ENCODE measurements at regions not wholly inside any gene's neighbourhood (a gene's known extent, or its start where the extent isn't known, plus 50 kb on each side); places are given as distances from the start of the nearest gene placed in this dataset.
A peak's percentile ranks its signal among the peaks of the same experiment; 100 is the strongest.

DNA sequence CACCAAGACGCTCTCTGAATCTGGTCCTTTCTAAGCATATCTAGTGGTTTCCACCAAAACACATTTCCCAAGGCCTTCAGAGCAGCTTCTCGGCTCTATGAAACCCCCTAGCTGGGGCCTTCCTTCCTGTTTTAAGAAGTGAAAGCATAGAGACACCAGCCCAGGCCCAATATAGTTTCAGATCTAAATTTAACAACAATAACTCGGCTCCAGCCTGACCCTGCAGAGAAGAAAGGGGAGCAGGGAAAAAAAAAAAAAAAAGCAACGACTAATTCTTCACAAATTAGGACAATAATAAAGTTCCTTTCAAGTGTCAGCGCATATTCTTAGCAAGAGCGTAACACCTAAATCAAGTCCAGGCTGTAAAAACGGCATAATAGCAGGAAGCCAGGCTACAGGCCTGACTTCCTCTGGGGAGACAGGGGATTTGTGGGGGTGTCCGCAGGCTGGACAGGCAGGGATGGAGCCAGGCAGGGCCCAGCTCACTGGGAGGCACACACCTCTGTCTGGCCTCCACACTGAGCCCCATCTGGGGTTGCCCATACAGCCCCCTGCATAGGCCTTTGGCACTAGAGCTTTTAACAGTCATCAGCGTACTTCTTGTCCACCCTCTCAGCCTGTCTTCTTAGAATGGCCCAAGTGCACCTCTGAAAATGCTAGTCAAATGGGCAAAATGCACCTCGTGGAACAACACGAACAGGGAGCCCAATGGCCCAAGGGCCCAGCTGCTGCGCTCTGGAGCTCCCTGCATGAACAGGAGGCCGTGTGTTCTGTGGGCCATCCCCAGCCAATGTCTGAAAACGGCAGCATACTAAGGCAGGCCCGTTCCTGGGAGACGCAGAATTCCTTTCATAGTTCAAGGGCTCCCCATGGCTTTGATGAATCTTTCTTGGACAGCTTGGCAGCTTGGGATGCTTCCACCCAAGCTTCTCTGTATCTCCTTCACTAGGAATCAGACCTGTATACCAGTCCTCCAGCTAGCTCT lies 772.9 kb downstream of the MED13L start:
- DNase-seq (ENCODE audit: low read depth in 2 of 2), result no peak
- TF ChIP-seq, protein P1, sequence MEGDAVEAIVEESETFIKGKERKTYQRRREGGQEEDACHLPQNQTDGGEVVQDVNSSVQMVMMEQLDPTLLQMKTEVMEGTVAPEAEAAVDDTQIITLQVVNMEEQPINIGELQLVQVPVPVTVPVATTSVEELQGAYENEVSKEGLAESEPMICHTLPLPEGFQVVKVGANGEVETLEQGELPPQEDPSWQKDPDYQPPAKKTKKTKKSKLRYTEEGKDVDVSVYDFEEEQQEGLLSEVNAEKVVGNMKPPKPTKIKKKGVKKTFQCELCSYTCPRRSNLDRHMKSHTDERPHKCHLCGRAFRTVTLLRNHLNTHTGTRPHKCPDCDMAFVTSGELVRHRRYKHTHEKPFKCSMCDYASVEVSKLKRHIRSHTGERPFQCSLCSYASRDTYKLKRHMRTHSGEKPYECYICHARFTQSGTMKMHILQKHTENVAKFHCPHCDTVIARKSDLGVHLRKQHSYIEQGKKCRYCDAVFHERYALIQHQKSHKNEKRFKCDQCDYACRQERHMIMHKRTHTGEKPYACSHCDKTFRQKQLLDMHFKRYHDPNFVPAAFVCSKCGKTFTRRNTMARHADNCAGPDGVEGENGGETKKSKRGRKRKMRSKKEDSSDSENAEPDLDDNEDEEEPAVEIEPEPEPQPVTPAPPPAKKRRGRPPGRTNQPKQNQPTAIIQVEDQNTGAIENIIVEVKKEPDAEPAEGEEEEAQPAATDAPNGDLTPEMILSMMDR (conservative IDR thresholded peaks at IDR 0.05 in 1 of 2, IDR thresholded peaks at IDR 0.05 in 1 of 2; ENCODE audit: low read depth in 1 of 2, low read length in 2 of 2), result no peak
- no peak for TF ChIP-seq EZH2 (IDR thresholded peaks at IDR 0.05; ENCODE audit: low read length, missing control alignments)
- Histone ChIP-seq H3K27me3 (ENCODE audit: control insufficient read depth, insufficient read depth, low read length) (no peaks in the 10 kb centered on the region), H3K9ac (ENCODE audit: insufficient read depth, low read length) (no peak overlapping the region), H3K4me3 (replicated peaks in 1 of 4; ENCODE audit: control extremely low read depth in 1 of 4, insufficient read depth in 1 of 4, low read depth in 3 of 4, low read length in 4 of 4) (no peak overlapping the region), H4K20me1 (ENCODE audit: control insufficient read depth, extremely low read depth, insufficient read depth, low read length) (no peaks in the 10 kb centered on the region), H3K79me2 (ENCODE audit: control insufficient read depth, insufficient read depth, low read length) (no peaks in the 10 kb centered on the region), H3K4me2 (ENCODE audit: extremely low read depth, insufficient read depth, low read length) (no peak overlapping the region), H3K36me3 (ENCODE audit: control insufficient read depth, insufficient read depth, low read length) (no peaks in the 10 kb centered on the region), H3K9me3 (ENCODE audit: control insufficient read depth, insufficient read depth, low read depth, low read length) (no peaks in the 10 kb centered on the region), H2AFZ (ENCODE audit: low read length) (no peak overlapping the region), H3K4me1 (ENCODE audit: control insufficient read depth, extremely low read depth, insufficient read depth, low read length) (no peaks in the 10 kb centered on the region), H3K27ac (ENCODE audit: insufficient read depth, low read length) (no peak overlapping the region)

DNA sequence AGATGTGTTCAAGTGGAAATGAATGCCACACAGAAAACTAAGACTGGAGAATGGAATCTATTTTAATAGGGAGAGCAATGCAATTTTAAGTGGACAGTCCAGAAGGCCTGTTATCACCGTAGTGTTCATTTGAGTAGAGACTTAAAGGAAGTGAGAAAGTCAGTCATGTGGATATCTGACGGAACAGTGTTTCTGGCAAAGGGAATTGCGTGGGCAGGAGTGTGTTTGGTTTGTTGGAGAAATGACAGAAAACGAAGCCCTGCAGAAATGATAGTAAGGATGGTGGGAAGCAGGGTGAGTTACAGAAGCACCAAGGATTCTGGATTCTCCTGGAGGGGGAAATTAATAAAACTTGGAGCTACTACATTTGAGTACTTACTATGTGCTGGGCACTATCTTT lies 776.6 kb downstream of the MED13L start:
- no peak overlapping the region for H3K4me2 ChIP-seq (ENCODE audit: extremely low read depth, insufficient read depth, low read length)
- H3K36me3 ChIP-seq (ENCODE audit: control insufficient read depth, insufficient read depth, low read length), result no peaks in the 10 kb centered on the region
- no peaks in the 10 kb centered on the region for H4K20me1 ChIP-seq (ENCODE audit: control insufficient read depth, extremely low read depth, insufficient read depth, low read length)
- TF ChIP-seq EZH2 (IDR thresholded peaks at IDR 0.05; ENCODE audit: low read length, missing control alignments), result no peak
- TF ChIP-seq, protein P1 (conservative IDR thresholded peaks at IDR 0.05 in 1 of 2, IDR thresholded peaks at IDR 0.05 in 1 of 2; ENCODE audit: low read depth in 1 of 2, low read length in 2 of 2), result no peak
- DNase-seq (ENCODE audit: low read depth in 2 of 2), result peak in 1 of 2 donors; percentile 5
- no peak overlapping the region for H3K27ac ChIP-seq (ENCODE audit: insufficient read depth, low read length)
- H3K9me3 ChIP-seq (ENCODE audit: control insufficient read depth, insufficient read depth, low read depth, low read length), result no peaks in the 10 kb centered on the region
- H3K4me1 ChIP-seq (ENCODE audit: control insufficient read depth, extremely low read depth, insufficient read depth, low read length), result no peaks in the 10 kb centered on the region
- H3K27me3 ChIP-seq (ENCODE audit: control insufficient read depth, insufficient read depth, low read length), result no peaks in the 10 kb centered on the region
- no peak overlapping the region for H3K9ac ChIP-seq (ENCODE audit: insufficient read depth, low read length)
- H2AFZ ChIP-seq (ENCODE audit: low read length), result no peak overlapping the region
- H3K4me3 ChIP-seq (replicated peaks in 1 of 4; ENCODE audit: control extremely low read depth in 1 of 4, insufficient read depth in 1 of 4, low read depth in 3 of 4, low read length in 4 of 4), result no peak overlapping the region
- no peaks in the 10 kb centered on the region for H3K79me2 ChIP-seq (ENCODE audit: control insufficient read depth, insufficient read depth, low read length)

DNA sequence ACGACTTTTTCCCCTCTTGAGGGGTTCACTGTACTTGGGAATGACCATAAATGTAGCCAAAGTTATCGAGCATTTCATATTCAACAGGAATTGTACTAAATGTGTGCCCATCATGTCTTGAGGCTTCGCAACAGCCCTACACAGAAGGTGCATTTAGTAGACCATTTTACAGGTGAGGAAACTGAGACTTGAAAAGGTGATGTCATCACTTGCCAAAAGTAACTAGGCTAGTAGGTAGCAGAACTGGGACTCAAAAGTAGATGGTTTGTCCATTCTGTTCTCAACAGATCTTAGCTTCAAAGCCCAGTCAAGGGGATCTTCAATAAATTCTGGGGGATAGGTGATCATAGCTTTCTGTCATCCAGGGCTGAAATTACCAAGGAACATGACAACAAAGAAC lies 782.2 kb downstream of the MED13L start:
- no peak overlapping the region for H3K9ac ChIP-seq (ENCODE audit: insufficient read depth, low read length)
- no peak for TF ChIP-seq EZH2 (IDR thresholded peaks at IDR 0.05; ENCODE audit: low read length, missing control alignments)
- TF ChIP-seq, protein P1 (conservative IDR thresholded peaks at IDR 0.05 in 1 of 2, IDR thresholded peaks at IDR 0.05 in 1 of 2; ENCODE audit: low read depth in 1 of 2, low read length in 2 of 2), result no peak

More for the DNA sequence above, 782.2 kb downstream of the MED13L start:
- Histone ChIP-seq H2AFZ (ENCODE audit: low read length) (no peak overlapping the region), H3K27ac (ENCODE audit: insufficient read depth, low read length) (no peak overlapping the region), H3K36me3 (ENCODE audit: control insufficient read depth, insufficient read depth, low read length) (no peaks in the 10 kb centered on the region), H4K20me1 (ENCODE audit: control insufficient read depth, extremely low read depth, insufficient read depth, low read length) (no peaks in the 10 kb centered on the region), H3K27me3 (ENCODE audit: control insufficient read depth, insufficient read depth, low read length) (no peaks in the 10 kb centered on the region), H3K4me2 (ENCODE audit: extremely low read depth, insufficient read depth, low read length) (no peak overlapping the region), H3K9me3 (ENCODE audit: control insufficient read depth, insufficient read depth, low read depth, low read length) (no peaks in the 10 kb centered on the region), H3K4me3 (replicated peaks in 1 of 4; ENCODE audit: control extremely low read depth in 1 of 4, insufficient read depth in 1 of 4, low read depth in 3 of 4, low read length in 4 of 4) (no peak overlapping the region), H3K4me1 (ENCODE audit: control insufficient read depth, extremely low read depth, insufficient read depth, low read length) (no peaks in the 10 kb centered on the region), H3K79me2 (ENCODE audit: control insufficient read depth, insufficient read depth, low read length) (no peaks in the 10 kb centered on the region)
- no peak for DNase-seq (ENCODE audit: low read depth in 2 of 2)

Data from fibroblast of lung (primary cell).